ENCODE measurements at regions not wholly inside any gene's neighbourhood (a gene's known extent, or its start where the extent isn't known, plus 50 kb on each side); places are given as distances from the start of the nearest gene placed in this dataset.

GRCh38 chr12:105920161-105920684, 218.5 kb downstream of the NUAK1 start:
- no peaks in the 10 kb centered on the region for H3K36me3 ChIP-seq
- intact Hi-C loops (cut with DNase I): loop anchor here in 1 of 10 donors (5.0 kb wide), 1 partner anchor 217 kb away; the partner anchor contains the start of gene NUAK1
- H3K27me3 ChIP-seq: no peaks in the 10 kb centered on the region
- peaks cover 0 to 27% (median 5%) of the 10 kb centered on the region in 9 donors for H3K4me1 ChIP-seq
- H3K4me3 ChIP-seq: no peak overlapping the region
- WGBS, 2 donors: 34 to 38% methylated on average over 4 of the region's 4 CpGs
- peak overlapping the region in 7 of 10 donors; percentile 23 to 85 (median 51) for H3K27ac ChIP-seq
- H3K9me3 ChIP-seq: no peaks in the 10 kb centered on the region
- TF ChIP-seq, protein P1, sequence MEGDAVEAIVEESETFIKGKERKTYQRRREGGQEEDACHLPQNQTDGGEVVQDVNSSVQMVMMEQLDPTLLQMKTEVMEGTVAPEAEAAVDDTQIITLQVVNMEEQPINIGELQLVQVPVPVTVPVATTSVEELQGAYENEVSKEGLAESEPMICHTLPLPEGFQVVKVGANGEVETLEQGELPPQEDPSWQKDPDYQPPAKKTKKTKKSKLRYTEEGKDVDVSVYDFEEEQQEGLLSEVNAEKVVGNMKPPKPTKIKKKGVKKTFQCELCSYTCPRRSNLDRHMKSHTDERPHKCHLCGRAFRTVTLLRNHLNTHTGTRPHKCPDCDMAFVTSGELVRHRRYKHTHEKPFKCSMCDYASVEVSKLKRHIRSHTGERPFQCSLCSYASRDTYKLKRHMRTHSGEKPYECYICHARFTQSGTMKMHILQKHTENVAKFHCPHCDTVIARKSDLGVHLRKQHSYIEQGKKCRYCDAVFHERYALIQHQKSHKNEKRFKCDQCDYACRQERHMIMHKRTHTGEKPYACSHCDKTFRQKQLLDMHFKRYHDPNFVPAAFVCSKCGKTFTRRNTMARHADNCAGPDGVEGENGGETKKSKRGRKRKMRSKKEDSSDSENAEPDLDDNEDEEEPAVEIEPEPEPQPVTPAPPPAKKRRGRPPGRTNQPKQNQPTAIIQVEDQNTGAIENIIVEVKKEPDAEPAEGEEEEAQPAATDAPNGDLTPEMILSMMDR (IDR thresholded peaks at IDR 0.05): no peak
- DNase-seq (peak; percentile 32 to 50), ATAC-seq (peak; percentile 60 to 84 (median 72))

- TF ChIP-seq, protein P1 (IDR thresholded peaks at IDR 0.05): no peak
- WGBS, 2 donors: 94 to 100% methylated on average over 1 of the region's 1 CpG
- intact Hi-C loops (cut with DNase I): loop anchor here in 1 of 10 donors (5.0 kb wide), 1 partner anchor 216 kb away; the partner anchor contains the start of gene NUAK1
- H3K36me3 ChIP-seq: no peaks in the 10 kb centered on the region
- H3K27ac ChIP-seq: peak overlapping the region in 9 of 10 donors; percentile 43 to 85 (median 72)
- no peaks in the 10 kb centered on the region for H3K27me3 ChIP-seq
- DNase-seq (no peak), ATAC-seq (no peak)
- H3K9me3 ChIP-seq: no peaks in the 10 kb centered on the region
- H3K4me3 ChIP-seq: no peak overlapping the region
- peaks cover 0 to 27% (median 5%) of the 10 kb centered on the region in 9 donors for H3K4me1 ChIP-seq
Observed at GRCh38 chr12:105921055-105921454, 217.7 kb downstream of the NUAK1 start.

DNA sequence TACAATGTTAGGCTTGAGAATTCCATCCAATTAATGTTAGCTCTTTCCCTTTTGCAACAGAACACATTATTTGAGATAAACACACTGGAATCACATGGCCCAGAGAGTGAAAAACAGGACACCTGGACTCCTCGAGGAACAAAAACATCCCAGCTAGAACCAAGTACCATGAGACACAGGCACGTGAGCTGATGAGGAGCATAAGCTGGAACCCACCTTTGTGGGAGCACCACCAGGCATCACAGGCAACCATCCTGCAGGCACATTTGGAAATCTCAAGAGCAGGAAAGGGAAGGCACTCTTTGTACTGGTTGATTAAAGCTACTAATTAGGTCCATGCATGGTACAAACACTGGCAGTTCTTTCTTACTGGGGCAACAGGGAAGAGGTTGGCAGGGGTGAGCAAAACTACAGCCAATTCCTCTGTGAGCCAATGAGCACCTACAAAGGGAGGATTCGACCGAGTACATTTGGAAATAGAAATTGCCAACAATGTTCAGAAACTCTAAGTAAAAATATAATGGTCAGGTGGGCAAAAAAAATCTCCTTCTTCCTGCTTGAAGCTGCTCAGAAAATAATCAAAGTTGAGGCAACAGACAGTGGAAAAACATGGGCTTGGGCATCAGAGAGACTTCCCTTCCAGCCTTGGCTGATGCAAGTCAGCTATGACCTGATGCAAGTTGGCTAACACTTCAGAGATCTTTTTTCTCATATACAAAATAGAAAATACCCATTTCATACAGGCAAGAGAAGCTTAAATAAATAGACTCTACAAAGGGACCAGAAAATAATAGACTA, 216.7 kb downstream of the NUAK1 start:
- WGBS, 2 donors: 45 to 68% methylated on average over 4 of the region's 4 CpGs
- TF ChIP-seq, protein P1 (IDR thresholded peaks at IDR 0.05): no peak
- H3K9me3 ChIP-seq: no peaks in the 10 kb centered on the region
- H3K4me3 ChIP-seq: no peak overlapping the region
- intact Hi-C loops (cut with DNase I): loop anchor here in 1 of 10 donors (5.0 kb wide), 1 partner anchor 215 kb away; the partner anchor contains the start of gene NUAK1
- peak overlapping the region; percentile 27 to 85 (median 73) for H3K27ac ChIP-seq
- DNase-seq (peak; percentile 10 to 32), ATAC-seq (peak; percentile 56 to 95 (median 88))
- no peaks in the 10 kb centered on the region for H3K27me3 ChIP-seq
- H3K36me3 ChIP-seq: no peaks in the 10 kb centered on the region
- H3K4me1 ChIP-seq: peaks cover 0 to 27% (median 5%) of the 10 kb centered on the region in 9 donors

DNA sequence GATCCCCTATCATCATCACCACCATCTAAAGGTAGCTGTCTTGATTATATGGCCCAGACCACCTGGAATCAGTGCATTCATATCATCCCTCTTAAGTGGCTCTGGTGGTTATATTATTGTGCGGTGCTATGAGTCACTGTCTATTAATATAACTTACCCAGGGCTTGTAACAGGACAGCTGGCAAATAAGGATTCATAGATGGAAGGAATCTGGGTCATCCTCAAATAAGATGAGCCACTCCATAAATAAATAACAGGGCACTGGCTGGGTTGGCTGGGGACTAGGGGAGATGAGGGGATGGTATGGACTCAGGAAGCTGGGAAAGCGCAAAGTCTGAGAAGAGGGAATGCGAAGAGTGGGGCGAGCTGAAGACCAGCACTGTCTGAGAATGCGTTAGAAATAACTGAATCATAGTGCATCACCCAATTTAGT, 216.1 kb downstream of the NUAK1 start:
- 85 to 87% methylated on average over 5 of the region's 5 CpGs for WGBS, 2 donors
- DNase-seq (no peak), ATAC-seq (peak; percentile 64 to 94 (median 89))
- no peak overlapping the region for H3K4me3 ChIP-seq
- H3K36me3 ChIP-seq: no peaks in the 10 kb centered on the region
- no peaks in the 10 kb centered on the region for H3K27me3 ChIP-seq
- peak overlapping the region; percentile 14 to 85 (median 66) for H3K27ac ChIP-seq
- intact Hi-C loops (cut with DNase I): loop anchor here in 1 of 10 donors (5.0 kb wide), 1 partner anchor 215 kb away; the partner anchor contains the start of gene NUAK1
- peaks cover 0 to 27% (median 5%) of the 10 kb centered on the region in 9 donors for H3K4me1 ChIP-seq
- peaks cover 0 to 6% (median 0%) of the 10 kb centered on the region in 11 donors for H3K9me3 ChIP-seq
- TF ChIP-seq, protein P1 (IDR thresholded peaks at IDR 0.05): no peak

Data from heart right ventricle (tissue), 16 donors.